RCC 7860 (cell line): ENCODE measurements at regions not wholly inside any gene's neighbourhood (a gene's known extent, or its start where the extent isn't known, plus 50 kb on each side); places are given as distances from the start of the nearest gene placed in this dataset.

Source experiments
- DNase-seq: peaks from one replicate; pipeline ENCODE4 v3.0.0-alpha.2; 2015; ENCODE audit warnings: low spot score
- FAIRE-seq: peaks from 2 replicates; lab custom pipeline; 2012; peaks lifted over from hg19 to GRCh38; lab: Jason Lieb, UNC

DNA sequence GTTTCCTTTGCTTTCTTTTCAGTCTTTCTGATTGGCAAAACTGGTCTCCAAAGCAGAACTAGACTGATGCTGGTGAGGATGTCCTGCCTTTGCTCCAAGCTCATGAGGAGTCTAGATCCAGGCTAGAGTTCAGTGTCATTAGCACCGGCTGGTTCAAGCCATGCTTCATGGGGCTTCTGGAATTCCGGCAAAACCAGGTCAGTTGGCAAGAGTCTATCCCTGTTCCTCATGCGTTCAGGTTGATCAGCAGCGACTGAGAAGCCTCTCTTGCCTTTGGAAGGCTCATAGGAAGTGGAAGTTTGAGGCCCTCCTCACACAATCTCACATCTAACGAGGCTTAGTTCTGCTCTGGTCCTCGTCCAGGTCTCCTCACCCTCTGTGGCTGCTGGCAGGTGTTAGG, 194.3 kb downstream of the HS3ST3A1 start:
- DNase-seq (no peak), FAIRE-seq (no peak)

DNA sequence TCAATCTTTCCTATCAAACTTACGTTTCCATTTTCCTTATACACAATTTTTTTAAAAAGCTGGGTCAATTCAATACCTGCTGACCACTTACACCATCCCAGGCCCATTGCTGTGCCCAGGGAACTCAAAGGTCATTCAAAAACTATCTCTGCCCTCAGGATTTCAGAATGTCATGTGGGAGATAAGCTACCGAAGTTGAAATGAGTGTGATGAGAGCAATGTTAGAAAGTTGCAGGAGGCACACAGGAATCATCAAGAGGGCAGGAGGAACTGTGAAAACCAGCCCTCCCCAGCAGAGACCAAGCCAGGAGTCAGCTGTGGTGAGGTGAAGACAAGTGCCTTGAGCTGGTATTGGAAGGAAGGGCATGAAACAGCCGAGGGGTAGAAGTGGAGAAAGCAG, 195.9 kb downstream of the HS3ST3A1 start:
- FAIRE-seq: no peak
- DNase-seq: no peak

DNA sequence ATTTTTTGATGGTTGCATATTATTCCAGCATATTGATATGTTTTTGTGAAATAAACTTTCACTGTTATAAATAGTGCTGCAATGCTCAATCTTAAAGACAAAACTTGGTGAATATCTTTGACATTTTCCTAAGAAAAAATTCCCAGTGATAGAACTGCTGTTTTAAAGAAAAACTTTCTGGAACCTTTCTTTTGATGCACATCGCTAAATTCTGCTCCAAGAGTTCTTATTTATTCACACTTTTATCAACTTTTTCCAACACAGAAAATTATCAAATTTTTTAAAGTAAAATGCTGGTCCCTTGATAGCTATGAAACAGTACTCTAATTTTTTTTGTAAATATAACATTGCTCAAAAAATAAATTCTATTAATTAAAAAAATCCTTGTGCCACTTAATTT, 196.6 kb downstream of the HS3ST3A1 start:
- DNase-seq (no peak), FAIRE-seq (no peak)

DNA sequence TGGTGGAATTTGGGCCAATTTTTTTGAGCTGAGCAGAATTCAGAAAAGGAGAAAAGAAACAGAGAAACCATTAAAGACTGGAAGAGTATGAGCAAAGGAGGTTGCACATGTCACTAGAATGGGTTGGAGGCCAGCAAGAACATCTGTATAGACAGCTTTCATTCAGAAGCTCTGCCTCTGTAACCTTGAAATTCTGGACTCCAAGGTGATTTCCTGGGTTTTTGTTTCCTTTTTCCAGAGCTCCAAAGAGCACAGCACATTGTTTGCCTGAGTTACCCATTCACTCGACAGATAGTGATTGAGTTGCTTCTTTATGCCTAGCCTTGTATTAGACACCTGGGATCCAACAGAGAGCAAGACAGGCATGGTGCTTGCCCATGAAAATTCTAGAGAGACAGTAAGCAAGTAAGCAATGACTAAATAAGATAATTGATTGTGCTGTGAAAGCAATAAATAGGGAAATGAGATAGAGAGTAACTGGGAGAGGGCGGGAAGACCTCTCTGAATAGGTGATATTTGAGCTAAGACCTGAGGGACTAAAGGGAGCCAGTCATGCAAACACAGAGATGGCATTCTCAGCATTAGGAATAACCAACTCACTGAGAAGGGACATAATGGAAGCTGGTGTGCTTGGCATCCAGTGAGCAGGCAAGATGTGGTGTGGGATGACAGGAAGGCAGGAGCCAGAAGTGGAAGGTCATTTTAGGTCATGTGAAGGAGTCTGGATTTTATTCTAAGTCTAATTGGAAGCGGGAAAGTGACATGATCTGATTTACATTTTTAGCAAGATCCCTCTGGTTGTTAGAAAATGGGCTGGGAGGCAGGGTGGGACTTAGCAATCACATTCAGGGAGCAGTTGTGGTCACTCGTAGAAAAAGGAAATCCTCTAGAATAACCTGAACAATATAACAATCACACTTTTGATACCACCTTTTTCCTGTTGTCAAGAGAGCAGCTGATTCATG, 197.5 kb downstream of the HS3ST3A1 start:
- DNase-seq (no peak), FAIRE-seq (no peak)

DNA sequence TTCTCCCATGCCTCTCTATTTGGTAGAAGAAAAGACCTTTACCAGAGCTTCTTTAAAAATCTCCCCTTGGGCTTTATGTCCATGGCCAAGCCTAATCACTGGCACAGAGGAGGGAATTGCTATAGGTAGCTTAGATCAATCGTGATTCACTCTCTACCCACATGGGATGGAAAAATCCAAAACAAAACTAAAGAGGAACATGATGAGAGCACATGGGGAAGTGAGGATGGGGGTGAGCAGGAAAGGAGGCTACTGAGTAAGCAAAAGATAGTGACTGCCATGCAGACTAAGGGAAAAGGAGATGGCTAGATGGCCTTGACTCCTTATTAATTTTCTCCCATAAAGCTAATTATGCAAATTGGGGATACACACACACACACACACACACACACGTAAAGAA, 201.2 kb downstream of the HS3ST3A1 start:
- FAIRE-seq (no peak), DNase-seq (no peak)

DNA sequence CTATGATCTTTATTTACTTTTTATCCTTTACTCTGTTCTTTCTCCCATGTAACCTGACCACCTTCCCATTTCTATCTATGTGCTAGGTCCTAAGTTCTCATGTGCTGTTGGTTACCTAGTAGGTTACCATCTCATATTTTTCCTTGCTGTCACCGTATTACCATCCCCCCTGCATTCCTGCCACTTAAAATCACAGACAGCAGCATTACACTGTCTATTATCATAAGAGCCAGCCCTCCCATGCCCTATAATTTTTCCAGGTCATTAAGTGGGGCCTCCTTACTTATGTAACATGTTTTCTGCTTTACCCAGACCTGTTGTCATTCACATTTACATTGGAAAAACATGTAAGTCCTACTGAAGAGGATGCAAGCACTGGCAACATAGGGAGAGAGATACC, 202.9 kb downstream of the HS3ST3A1 start:
- FAIRE-seq (no peak), DNase-seq (no peak)

DNA sequence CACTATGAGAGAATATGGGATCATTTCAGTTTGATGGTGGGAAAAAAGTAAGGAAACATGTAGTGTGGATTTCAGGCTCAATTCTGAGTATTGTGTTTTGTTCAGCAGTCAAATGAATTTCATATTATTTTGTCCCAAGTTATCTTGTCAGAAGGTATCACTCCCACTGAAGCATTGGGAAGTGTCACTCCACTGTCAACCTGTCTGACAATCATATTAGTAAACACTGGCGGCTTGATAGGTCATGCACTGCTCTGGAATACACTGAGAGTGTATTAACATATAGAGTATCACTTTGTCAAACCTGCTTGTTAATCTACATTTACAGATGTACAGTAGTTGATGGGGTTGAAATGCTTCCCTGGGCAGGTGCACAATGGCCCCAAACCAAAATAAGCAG, 203.6 kb downstream of the HS3ST3A1 start:
- FAIRE-seq (no peak), DNase-seq (no peak)

DNA sequence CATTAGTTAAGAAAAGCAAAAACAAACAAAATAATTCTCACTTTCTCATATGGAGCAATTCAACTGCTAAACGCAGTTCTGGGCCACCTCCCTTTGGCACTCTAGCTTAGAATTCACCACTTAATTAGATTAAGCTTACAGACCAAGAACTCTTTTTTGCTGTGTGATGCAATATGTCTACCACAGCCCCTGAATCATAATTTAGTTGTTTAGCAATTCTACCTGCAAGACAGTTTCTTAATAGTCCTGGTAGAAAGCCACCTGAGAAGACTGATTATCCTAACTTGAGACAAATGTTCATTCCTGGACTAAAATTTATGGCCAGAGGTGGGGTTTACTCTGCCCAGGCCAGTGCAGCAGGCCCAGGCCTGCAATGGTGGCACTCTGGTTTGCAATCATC, 205.9 kb downstream of the HS3ST3A1 start:
- no peak for FAIRE-seq
- DNase-seq: no peak

DNA sequence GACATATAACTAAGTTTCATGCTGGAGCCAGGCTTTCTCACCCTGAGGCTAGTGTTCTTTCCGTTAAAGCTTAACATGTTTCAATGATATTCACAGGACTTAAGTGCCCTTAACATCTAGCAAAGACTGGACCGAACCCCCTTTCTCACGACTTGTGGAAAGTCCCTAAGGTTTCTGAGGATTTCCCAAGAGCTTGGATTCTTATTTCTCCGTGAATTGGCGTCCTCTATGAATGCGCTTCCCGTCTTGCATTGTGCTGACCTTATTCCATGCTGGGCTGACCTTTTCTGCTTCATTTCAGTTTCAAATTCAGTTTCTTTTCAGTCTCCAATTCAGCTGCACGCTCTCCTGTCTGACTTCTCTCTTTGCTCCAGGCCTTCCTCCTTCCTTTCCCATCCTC, 206.4 kb downstream of the HS3ST3A1 start:
- FAIRE-seq: no peak

DNA sequence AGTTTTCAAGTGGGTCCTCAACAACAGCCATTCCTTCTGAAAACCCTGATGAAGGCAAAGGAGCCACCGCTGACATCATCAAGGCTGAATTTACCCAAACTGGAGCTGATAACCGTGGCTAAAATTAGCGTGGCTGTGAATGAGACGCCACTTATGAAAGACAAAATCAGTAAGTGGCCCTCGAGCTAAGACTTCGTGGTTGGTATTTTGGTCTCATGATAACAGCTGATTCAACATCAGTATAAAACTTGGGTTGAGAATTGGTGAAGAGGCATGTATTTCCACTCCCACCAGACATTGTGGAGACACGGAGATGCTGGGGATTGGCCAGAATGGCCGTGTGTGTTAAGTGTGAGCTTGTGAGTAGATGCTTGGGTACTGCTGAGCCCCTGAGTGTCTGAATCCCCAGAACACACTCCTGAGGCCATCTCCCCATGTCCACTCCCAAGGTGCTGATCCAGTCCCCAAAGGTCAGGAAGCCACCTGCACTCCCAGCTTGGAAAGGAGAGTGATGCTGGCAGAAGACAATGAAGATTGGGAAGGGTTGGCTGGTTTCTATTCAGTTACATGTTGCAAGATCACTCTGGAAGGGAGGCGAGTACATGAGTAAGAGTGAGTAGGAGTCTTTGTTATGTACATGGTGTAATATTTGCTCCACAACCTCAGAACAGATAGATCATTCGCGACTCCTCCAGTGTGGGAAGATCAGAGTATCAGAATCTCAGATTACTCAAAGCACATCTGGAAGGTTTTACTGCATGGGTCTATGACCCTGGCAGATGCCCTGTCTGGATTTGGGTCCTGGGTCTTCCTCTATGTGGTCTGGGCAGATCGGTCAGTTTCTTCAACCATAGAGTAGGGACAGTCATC, 207.7 kb downstream of the HS3ST3A1 start:
- DNase-seq (peak; percentile 50), FAIRE-seq (no peak)

More for the DNA sequence above, 206.4 kb downstream of the HS3ST3A1 start:
- no peak for DNase-seq

DNA sequence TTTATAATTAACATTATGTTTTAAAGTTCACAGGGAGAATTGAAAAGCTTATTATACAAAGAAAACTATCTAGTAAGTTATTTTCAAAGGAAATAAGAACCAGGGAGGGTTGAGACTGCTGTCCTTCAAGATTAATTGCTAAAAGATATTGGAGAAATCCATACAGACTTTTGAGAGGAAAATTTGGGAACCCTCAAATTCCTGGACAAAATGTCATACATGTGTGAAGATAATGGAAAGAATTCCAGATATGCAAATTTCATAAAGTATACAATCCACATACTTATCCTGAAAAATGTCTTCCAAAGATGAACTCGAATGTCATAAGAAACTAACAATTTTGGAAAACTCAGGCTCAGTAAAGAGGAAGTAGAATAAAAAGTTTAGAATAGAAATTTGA, 213.8 kb downstream of the HS3ST3A1 start:
- FAIRE-seq: no peak

DNA sequence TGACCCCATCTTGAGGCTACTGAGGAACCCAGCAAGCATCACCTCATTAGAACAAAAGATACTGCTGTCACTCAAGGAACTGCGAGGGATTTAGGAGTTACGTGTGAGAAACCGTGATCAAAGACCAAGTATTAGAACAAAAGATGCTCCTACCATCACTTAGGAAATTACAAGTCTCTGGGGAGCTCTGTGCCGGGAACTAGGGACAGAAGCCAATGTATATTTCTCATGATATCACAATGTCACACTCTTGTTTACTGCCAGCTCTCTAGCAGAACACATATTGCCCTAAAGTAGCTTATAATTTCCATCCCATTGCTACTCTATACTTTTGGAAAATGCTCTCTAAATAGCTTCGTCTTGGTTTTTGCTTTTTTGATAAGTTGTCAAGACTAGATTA, 214.5 kb downstream of the HS3ST3A1 start:
- DNase-seq (no peak), FAIRE-seq (no peak)

More for the DNA sequence above, 213.8 kb downstream of the HS3ST3A1 start:
- no peak for DNase-seq

DNA sequence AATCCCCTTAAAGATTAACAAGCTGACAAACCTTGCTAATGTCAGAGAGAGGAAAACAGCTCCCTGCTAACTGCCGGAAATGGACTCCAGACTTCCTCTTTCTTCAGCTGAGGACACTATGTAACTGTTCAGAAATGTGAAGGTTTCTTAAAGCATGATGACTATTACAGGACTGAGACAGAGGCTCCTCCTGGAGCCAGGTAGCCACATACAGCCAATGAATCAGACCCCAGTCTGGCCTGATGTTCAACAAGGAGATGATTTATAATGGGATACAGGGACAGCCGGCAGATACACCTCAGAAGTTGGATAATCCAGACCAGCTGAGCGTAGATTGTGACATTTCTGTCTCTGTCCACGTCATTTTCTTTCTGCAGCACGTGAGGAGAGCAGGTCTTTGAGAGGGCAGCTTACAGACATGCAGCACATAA, 216.2 kb downstream of the HS3ST3A1 start:
- DNase-seq: peak; percentile 85
- peak; percentile 50 for FAIRE-seq

DNA sequence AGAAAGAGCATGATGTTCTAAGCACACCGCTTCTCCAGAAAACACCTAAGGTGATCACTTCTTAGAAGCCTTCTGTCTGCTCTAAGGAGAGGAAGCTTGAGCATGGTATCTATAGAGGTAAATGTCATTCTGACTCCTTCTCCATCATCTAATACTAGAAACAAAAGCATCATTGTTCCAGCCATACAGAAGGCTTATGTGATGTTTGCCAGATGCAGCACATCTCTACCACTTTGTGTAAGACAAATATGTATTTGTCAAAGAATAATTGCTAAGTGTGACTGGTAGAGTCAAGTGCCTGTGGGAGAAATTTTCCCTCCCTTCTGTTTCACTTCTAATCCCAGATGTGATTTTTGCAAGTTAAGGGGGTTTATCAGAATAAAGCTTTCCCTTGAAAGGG, 217.1 kb downstream of the HS3ST3A1 start:
- FAIRE-seq: no peak
- no peak for DNase-seq

DNA sequence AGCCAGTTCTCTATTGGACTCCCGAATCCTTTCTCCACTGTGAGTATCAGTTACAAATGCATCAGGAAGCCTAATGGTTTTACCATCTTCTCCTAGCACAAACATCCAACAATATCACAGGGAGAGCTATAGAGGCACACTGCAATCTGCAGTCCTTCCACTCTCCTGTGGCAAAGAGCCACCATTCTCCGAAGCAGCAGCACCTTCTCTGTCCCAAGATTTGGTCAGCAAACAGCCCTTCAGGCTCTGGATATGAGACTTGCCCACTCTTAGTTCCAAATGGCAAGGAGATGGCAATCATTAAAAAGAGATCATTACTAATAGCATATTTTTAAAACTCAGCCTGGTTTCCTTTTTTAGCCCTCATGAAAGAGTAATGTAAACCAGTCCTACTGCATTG, 223.4 kb downstream of the HS3ST3A1 start:
- DNase-seq: no peak
- FAIRE-seq: no peak

DNA sequence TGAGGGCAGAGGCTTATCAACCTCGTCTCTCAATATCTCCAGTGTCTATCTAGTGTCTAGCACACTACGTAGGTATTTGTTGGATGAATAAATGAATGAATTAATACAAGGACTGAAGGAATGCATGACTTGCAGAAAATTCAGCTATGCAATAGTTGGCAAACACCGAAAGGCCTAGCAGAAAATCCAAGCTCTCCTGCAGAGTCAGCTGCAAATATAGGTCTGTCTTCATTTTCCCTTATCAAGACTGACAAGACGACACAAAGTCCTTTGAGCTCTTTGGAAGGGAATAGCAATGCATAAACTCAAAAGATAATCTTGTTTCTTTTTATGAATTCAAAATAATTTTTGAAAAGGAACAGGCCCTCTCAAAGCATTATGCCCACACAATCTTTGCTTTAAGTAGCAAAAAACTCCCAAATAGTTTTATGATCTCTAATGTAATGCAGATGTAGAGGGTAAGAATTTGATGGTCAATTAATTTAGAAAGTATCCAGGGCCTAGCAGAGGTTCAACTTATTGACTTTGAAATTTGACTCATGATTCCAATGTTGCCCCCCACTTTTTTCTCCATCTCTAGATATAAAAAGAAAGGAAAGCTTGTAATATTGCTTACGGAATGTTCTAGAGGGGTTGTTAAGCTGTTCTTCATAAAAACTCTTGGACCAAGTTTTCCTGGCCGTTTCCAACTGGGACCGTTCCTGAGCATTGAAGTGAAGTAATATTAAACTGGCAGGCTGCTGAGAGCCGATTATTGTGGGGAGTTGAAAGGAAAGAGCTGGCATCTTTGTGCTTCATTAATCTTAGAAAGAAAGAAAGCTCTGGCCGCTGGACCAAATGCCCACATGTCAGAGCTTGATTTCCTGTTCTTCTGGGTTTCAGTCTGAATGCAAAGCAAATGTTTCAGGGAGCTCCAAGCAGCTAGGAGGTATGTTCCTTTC, 227.3 kb downstream of the HS3ST3A1 start:
- DNase-seq: no peak
- FAIRE-seq: no peak

DNA sequence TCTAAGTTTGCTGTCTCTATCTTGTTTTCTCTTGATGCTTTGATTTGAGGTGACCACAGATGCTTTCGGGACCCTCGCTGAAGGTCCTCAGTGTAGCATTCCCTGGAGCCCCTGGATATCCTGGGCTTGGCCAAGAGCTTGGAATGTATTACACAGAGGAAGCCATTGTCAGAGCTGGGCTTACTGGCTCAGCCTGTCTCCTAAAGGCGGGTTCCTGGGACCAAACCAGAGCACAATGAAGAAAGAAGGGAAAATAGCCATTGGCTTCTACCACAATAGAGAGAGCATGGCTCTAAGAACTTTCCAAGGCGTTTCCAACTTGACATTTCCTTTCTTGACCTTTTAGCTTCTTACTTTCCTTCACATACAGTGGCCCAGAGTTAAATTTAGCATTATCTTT, 229.3 kb downstream of the HS3ST3A1 start:
- DNase-seq (no peak), FAIRE-seq (no peak)

DNA sequence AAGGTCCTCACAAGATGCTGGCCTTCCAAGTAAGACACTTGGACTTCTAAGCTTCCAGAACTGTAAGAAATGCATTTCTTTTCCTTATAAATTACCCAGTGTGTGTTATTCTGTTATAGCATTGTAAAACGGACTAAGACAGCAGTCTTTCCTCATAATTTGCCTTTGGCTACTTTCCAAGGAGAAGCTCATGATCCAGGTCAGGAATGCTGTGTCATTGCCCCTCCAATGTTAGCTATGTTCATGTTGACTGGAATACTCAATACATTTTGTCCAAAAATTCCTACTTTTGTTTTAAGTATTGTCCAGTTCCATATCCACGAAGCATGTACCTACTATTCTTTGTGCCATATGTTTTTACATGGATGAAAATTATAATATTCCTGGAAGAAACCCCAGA, 234.6 kb downstream of the HS3ST3A1 start:
- DNase-seq (no peak), FAIRE-seq (no peak)

DNA sequence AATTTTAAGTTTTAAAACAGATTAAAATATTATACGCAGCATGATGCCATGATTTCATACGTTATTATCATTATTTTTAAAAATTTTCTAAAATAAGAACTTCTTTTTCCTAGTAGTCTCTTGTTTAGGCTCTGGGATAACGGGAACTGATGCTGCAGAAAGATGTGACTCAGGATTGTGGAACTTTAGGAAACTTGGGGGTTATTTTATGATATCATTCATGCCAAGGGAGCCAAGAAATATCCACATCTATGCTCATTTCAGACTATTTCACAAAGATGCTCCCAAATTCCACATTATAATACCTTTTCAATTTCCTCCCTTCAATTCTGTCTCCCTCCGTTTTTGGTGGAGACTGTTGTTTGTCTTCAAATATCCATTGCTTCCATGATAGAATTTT, 236.4 kb downstream of the HS3ST3A1 start:
- DNase-seq: no peak
- no peak for FAIRE-seq

DNA sequence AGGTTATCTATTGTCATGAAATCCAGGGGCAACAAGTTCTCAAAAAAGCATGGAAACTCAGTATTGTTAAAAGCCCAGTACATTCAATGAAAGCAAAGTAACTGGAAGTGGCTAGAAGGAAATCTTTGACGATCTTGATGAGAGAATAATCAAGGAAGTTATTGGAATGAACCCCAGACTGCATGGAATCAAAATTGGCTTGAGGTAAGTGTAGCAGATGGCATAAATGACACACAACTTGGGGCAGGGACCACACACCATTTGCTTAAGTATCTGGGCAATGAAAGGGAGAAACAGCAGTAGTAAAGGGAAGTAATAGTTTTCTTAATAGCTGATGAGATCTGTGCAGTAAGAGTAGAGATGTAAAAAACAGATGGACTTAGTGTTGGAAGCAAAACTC, 238.0 kb downstream of the HS3ST3A1 start:
- DNase-seq (no peak), FAIRE-seq (no peak)
